Pancreas (tissue), 10 donors: ENCODE measurements at regions not wholly inside any gene's neighbourhood (a gene's known extent, or its start where the extent isn't known, plus 50 kb on each side); places are given as distances from the start of the nearest gene placed in this dataset.

Experiments
- ATAC-seq, 4 donors: fragments of 200-7000 bp; cut with Tn5 transposase; one replicate each; pipeline versions ENCODE4 v1.8.0 to v1.9.1; 2020; ENCODE audit warnings: mild to moderate bottlenecking in 4 of 4, moderate library complexity in 4 of 4
- DNase-seq, 6 donors: peaks; one replicate each; pipeline ENCODE4 v3.0.0-alpha.2; 2020
- FAIRE-seq: peaks from 2 replicates; lab custom pipeline; 2012; peaks lifted over from hg19 to GRCh38; lab: Jason Lieb, UNC
- H3K27ac ChIP-seq, 4 donors: fragments of 200-600 bp; sonication (generic); 1 replicate in 3 of 4; 2 replicates in 1 of 4; pipeline versions ENCODE4 v1.5.0 to v1.8.0; 2020
- H3K27me3 ChIP-seq, 4 donors: fragments of 200-600 bp; one replicate each; pipeline ENCODE4 v1.8.0; 2021
- H3K36me3 ChIP-seq, 3 donors: fragments of 200-600 bp; sonication (generic) in 1 of 3; one replicate each; pipeline versions ENCODE4 v1.5.0 to v1.8.0; 2020 to 2021
- H3K4me1 ChIP-seq, 3 donors: fragments of 200-600 bp; one replicate each; pipeline ENCODE4 v1.8.0; 2021
- H3K4me3 ChIP-seq, 4 donors: fragments of 200-600 bp; sonication (generic) in 2 of 4; one replicate each; pipeline versions ENCODE4 v1.5.0 to v1.8.0; 2020 to 2021
- H3K9me3 ChIP-seq, 4 donors: fragments of 200-600 bp; one replicate each; pipeline ENCODE4 v1.8.0; 2021
- WGBS, 2 donors: extraction: QIAGEN DNeasy Blood & Tissue Kit; methylation state at CpG; one replicate each; pipeline ENCODE4 v1.1.7; 2013; 5-methylcytosine and 5-hydroxymethylcytosine counted together
- intact Hi-C, 3 donors: fragments of 100-400 bp; cut with DNase I; formaldehyde crosslinking; loops; one replicate each; pipeline versions ENCODE4 v1.11.1 to v1.14.2; 2022
- TF ChIP-seq, protein P1 (sequence below), 4 donors: fragments of 200-600 bp; sonication (generic) in 3 of 4; IDR thresholded peaks; one replicate each; pipeline versions ENCODE4 v1.5.0 to v1.8.0; 2021; ENCODE audit warnings: antibody characterized with exemption in 4 of 4
- donor health status: healthy with polysubstance abuse.
- donor health status: DM: no; HTN: no; CAD: no; lungs with moderate emphysema.
- donor health status: DM: no; HTN: no; CAD: no.
- donor health status: control.
- donor health status: control.
- donor health status: Bipolar disorder and iron deficiency.
- donor health status: DM: yes; HTN: yes; CAD: no.
- donor health status: DM: no; HTN: no; CAD: no.
- donor health status: DM: no; HTN: no; CAD: no.
- donor health status: DM: yes; HTN: yes; CAD: no.

DNA sequence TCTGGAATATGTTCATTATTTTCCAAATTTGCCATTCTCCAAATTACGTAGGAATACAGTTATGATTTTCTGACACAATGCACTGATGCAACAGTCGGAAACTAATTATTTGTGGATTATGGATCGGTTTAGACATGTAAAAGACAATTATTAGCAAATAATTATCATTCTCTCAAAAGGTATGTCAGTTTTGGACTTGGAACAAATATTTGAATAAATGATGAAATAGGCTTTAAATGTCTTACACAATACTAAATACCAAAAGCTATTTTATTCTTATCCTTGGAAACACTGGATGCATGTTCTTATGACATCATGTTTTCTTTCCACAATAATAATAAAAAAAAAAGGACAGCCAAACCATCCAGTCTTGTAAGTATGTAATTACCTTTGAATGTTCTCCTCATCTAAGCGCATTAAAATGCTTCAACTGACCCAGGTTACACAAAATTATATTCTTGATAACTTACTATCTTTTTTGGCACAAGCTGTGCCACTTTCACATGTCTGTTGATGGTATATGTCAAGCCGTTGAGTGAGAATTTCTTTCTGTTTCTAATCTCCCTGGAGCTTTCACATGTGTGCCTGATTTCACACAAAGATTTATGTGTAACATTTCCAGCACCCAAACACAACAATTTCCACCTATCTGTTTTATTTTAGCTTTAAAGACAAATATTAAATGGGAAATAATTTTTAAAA, 238.5 kb upstream of the ZNF385D start:
- no peaks in the 10 kb centered on the region for H3K4me1 ChIP-seq
- FAIRE-seq (no peak), ATAC-seq (no peak), DNase-seq (no peak)
- H3K27ac ChIP-seq = no peak overlapping the region
- H3K27me3 ChIP-seq = peaks cover 0 to 4% (median 0%) of the 10 kb centered on the region in 4 donors
- no peak overlapping the region for H3K4me3 ChIP-seq
- intact Hi-C loops = no loop called here
- TF ChIP-seq, protein P1, sequence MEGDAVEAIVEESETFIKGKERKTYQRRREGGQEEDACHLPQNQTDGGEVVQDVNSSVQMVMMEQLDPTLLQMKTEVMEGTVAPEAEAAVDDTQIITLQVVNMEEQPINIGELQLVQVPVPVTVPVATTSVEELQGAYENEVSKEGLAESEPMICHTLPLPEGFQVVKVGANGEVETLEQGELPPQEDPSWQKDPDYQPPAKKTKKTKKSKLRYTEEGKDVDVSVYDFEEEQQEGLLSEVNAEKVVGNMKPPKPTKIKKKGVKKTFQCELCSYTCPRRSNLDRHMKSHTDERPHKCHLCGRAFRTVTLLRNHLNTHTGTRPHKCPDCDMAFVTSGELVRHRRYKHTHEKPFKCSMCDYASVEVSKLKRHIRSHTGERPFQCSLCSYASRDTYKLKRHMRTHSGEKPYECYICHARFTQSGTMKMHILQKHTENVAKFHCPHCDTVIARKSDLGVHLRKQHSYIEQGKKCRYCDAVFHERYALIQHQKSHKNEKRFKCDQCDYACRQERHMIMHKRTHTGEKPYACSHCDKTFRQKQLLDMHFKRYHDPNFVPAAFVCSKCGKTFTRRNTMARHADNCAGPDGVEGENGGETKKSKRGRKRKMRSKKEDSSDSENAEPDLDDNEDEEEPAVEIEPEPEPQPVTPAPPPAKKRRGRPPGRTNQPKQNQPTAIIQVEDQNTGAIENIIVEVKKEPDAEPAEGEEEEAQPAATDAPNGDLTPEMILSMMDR (IDR thresholded peaks at IDR 0.05) = no peak
- WGBS, 2 donors = 61 to 77% methylated on average over 5 of the region's 5 CpGs
- no peaks in the 10 kb centered on the region for H3K36me3 ChIP-seq
- no peaks in the 10 kb centered on the region for H3K9me3 ChIP-seq

DNA sequence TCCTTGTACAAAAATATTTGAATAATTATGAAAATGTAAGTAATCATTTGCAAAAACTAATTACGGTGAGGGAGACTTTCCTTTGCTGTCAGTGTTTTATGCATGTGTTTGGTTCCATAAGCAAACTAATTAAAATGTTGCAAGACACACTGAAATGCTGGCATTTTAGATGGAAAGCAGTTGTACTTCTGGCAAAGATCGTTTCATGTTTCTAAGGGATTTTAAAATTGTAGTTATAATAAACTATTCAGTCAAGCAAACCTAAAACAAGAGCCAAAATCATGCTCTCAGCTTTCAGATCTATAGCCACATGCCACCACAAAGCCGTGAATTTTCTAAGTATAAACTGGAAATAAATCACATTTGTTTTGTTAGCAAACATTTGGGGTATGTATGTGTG, 240.1 kb upstream of the ZNF385D start:
- no peak for DNase-seq
- H3K27ac ChIP-seq = no peak overlapping the region
- ATAC-seq = no peak
- peaks cover 0 to 4% (median 0%) of the 10 kb centered on the region in 4 donors for H3K27me3 ChIP-seq
- H3K36me3 ChIP-seq = no peaks in the 10 kb centered on the region
- 55 to 56% methylated on average over 3 of the region's 3 CpGs for WGBS, 2 donors
- no peak overlapping the region for H3K4me3 ChIP-seq
- FAIRE-seq = no peak
- H3K4me1 ChIP-seq = no peaks in the 10 kb centered on the region
- intact Hi-C loops = no loop called here
- no peaks in the 10 kb centered on the region for H3K9me3 ChIP-seq
- TF ChIP-seq, protein P1 (IDR thresholded peaks at IDR 0.05) = no peak

DNA sequence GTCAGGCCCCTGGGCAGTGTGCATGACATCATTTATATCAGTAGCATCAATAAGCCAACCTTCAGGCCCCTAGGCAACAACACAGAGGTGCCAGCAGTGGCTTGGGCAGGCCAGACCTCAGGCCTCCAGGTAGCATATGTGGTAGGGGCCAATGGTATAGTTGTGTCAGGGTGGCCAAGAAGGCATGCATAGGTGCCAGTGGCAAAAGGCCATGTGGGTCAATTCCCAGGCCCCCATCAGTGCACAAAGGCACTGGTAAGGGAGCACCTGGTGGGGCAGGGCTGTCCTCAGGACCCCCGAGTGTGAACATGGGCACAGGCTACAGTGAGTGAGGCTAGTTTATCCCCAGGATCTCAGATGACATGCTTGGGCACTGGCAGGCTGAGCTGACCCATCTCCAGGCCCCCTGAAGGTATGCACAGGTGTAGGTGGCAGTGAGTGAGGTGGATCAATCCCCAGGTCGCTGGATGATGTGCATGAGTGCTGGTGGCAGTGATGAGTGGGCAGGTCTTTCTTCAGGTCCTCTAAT, 244.1 kb upstream of the ZNF385D start:
- Histone ChIP-seq H3K4me1 (no peaks in the 10 kb centered on the region), H3K27ac (no peak overlapping the region), H3K27me3 (peaks cover 0 to 4% (median 0%) of the 10 kb centered on the region in 4 donors), H3K9me3 (no peaks in the 10 kb centered on the region), H3K36me3 (no peaks in the 10 kb centered on the region), H3K4me3 (no peak overlapping the region)
- WGBS, 2 donors = 33 to 55% methylated on average over 2 of the region's 2 CpGs
- DNase-seq = peak in 1 of 6 donors; percentile 15
- no peak for FAIRE-seq
- no peak for ATAC-seq
- intact Hi-C loops = no loop called here
- TF ChIP-seq, protein P1 (IDR thresholded peaks at IDR 0.05) = no peak

DNA sequence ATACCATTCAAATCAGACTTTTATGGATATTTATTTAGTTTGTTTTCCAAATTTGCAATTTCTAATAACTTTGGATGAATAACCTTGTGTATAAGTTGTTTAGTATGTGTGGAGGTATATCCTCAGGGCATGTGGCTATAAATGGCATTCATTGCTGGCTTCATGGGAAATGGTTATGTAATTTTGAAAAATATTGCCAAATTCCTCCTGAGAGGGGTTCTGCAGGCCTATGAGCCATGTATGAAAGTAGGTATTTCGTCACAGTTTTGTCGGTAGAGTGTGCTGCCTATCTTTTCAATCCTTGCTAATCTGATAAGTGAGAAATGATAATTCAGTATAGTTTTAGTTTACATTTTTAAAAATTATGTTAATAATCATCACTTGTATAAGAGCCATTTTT, 256.4 kb upstream of the ZNF385D start:
- WGBS, 2 donors = 76 to 79% methylated on average over 2 of the region's 2 CpGs
- no peaks in the 10 kb centered on the region for H3K27me3 ChIP-seq
- FAIRE-seq = no peak
- H3K9me3 ChIP-seq = no peaks in the 10 kb centered on the region
- no peak for DNase-seq
- TF ChIP-seq, protein P1 (IDR thresholded peaks at IDR 0.05) = no peak
- no peak for ATAC-seq
- intact Hi-C loops = no loop called here
- H3K27ac ChIP-seq = no peak overlapping the region
- H3K4me1 ChIP-seq = no peaks in the 10 kb centered on the region
- no peaks in the 10 kb centered on the region for H3K36me3 ChIP-seq
- no peak overlapping the region for H3K4me3 ChIP-seq

DNA sequence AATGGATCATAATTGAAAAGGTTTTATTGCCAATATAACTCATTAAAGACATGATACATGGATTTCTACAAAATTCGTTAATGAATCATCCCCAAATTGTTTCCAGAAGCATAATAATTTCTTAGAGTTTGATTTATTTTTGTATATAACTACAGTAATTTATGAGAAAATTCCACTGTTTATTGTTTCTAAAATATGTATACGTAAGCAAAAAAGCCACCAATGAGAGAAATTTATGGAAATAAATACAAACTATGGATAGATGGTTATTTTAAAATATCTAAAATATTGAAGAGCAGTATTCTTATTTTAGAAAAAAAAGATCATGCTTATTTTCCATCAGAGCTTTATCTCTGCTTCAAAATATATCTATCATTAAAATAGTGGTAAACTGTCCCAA, 260.0 kb upstream of the ZNF385D start:
- ATAC-seq (no peak), DNase-seq (no peak), FAIRE-seq (no peak)
- WGBS, 2 donors = 56 to 75% methylated on average over 2 of the region's 2 CpGs
- Histone ChIP-seq H3K27ac (no peak overlapping the region), H3K36me3 (no peaks in the 10 kb centered on the region), H3K27me3 (no peaks in the 10 kb centered on the region), H3K9me3 (no peaks in the 10 kb centered on the region), H3K4me3 (no peak overlapping the region), H3K4me1 (no peaks in the 10 kb centered on the region)
- intact Hi-C loops = no loop called here
- TF ChIP-seq, protein P1 (IDR thresholded peaks at IDR 0.05) = no peak
